HEK293T (cell line): ENCODE measurements at regions not wholly inside any gene's neighbourhood (a gene's known extent, or its start where the extent isn't known, plus 50 kb on each side); places are given as distances from the start of the nearest gene placed in this dataset.

ENCODE experiments used
- ELF4 ChIP-seq: fragments of 450-650 bp; IDR thresholded peaks from 2 replicates; pipeline ENCODE4 v1.6.1; 2017; ENCODE audit warnings: antibody characterized with exemption
- FOXK2 ChIP-seq: fragments of 450-650 bp; IDR thresholded peaks from 2 replicates; pipeline ENCODE4 v1.6.1; 2016; ENCODE audit warnings: mild to moderate bottlenecking
- SP1 ChIP-seq: fragments of 450-650 bp; IDR thresholded peaks from 2 replicates; pipeline ENCODE4 v1.6.1; 2017
- TARDBP ChIP-seq: fragments of 450-650 bp; IDR thresholded peaks from 2 replicates; pipeline ENCODE4 v1.6.1; 2016
- TF ChIP-seq, protein P1 (sequence below): fragments of 450-650 bp; IDR thresholded peaks from 2 replicates; pipeline ENCODE4 v1.6.1; 2016

DNA sequence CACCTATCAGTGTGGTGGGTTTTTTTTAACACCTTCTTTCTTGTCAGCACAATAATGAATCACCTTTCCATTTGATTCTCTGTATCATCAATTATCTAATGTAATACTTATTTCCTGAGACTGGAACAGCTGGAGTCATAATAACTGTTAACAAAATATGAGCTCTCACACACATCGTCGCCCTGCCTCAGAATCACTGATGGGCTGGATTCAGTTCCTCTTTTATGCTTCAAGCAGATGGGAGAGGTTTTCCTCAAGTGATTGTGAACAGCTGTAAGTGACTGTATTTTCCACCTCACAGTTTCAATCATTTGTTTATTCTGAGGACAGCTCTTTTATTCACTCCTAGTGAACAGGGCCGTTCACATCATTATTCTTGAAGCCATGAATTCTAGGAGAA, 330.2 kb downstream of the DSC3 start:
- no peak for TF ChIP-seq TARDBP
- no peak for TF ChIP-seq ELF4
- no peak for TF ChIP-seq FOXK2
- TF ChIP-seq SP1, result no peak
- TF ChIP-seq, protein P1, sequence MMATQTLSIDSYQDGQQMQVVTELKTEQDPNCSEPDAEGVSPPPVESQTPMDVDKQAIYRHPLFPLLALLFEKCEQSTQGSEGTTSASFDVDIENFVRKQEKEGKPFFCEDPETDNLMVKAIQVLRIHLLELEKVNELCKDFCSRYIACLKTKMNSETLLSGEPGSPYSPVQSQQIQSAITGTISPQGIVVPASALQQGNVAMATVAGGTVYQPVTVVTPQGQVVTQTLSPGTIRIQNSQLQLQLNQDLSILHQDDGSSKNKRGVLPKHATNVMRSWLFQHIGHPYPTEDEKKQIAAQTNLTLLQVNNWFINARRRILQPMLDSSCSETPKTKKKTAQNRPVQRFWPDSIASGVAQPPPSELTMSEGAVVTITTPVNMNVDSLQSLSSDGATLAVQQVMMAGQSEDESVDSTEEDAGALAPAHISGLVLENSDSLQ, result no peak
